H1 (cell line): ENCODE measurements at regions not wholly inside any gene's neighbourhood (a gene's known extent, or its start where the extent isn't known, plus 50 kb on each side); places are given as distances from the start of the nearest gene placed in this dataset.

Source experiments
- CTCF ChIA-PET: fragments of 300-600 bp; sonication (Branson Sonifier 250); formaldehyde crosslinking; loops from one replicate; lab custom pipeline; 2021; ENCODE audit not compliant: partially characterized antibody; lab: Charles Lee
- POLR2A ChIA-PET: fragments of 300-600 bp; sonication (Branson Sonifier 250); formaldehyde crosslinking; loops from one replicate; lab custom pipeline; 2021; ENCODE audit warnings: inconsistent platforms; ENCODE audit not compliant: partially characterized antibody; lab: Charles Lee
- DNase-seq, 2 experiments: peaks; one replicate each; pipeline versions ENCODE4 v3.0.0 to v3.0.0-alpha.2; 2010 to 2022; ENCODE audit warnings: low spot score in 2 of 2, low read depth in 1 of 2, mixed read lengths in 1 of 2
- FAIRE-seq: peaks from 2 replicates; lab custom pipeline; 2011; peaks lifted over from hg19 to GRCh38; lab: Jason Lieb, UNC
- H2AFZ ChIP-seq: 2 replicates; pipeline ENCODE4 v1.8.1; 2012; ENCODE audit warnings: low read length, inconsistent platforms
- H2AK5ac ChIP-seq: 2 replicates; pipeline ENCODE4 v1.6.1; 2013; ENCODE audit warnings: low read depth, low read length
- H2BK120ac ChIP-seq: replicated peaks from 2 replicates; pipeline ENCODE3; 2013; ENCODE audit warnings: low read depth, low read length, inconsistent platforms
- H2BK12ac ChIP-seq: 2 replicates; pipeline ENCODE4 v1.6.1; 2013; ENCODE audit warnings: low read depth, low read length
- H2BK15ac ChIP-seq: 2 replicates; pipeline ENCODE4 v1.6.1; 2013; ENCODE audit warnings: low read length
- H2BK20ac ChIP-seq: 2 replicates; pipeline ENCODE4 v1.6.1; 2013; ENCODE audit warnings: low read length
- H2BK5ac ChIP-seq: 2 replicates; pipeline ENCODE4 v1.6.1; 2013; ENCODE audit warnings: low read depth, low read length
- H3K14ac ChIP-seq: 2 replicates; pipeline ENCODE4 v1.6.1; 2013; ENCODE audit warnings: inconsistent platforms; ENCODE audit not compliant: insufficient read length
- H3K18ac ChIP-seq: 2 replicates; pipeline ENCODE4 v1.6.1; 2013; ENCODE audit warnings: low read length; ENCODE audit errors: extremely low read depth
- H3K23ac ChIP-seq: 2 replicates; pipeline ENCODE4 v1.6.1; 2013; ENCODE audit warnings: inconsistent platforms; ENCODE audit not compliant: insufficient read length
- H3K23me2 ChIP-seq: 2 replicates; pipeline ENCODE4 v1.6.1; 2013; ENCODE audit warnings: low read depth, low read length
- H3K27ac ChIP-seq: 2 replicates; pipeline ENCODE4 v1.6.1; 2011; ENCODE audit warnings: low read depth, low read length, inconsistent platforms
- H3K27me3 ChIP-seq, 4 experiments: replicated peaks in 1 of 4; 1 replicate in 1 of 4; 2 replicates in 3 of 4; pipeline versions ENCODE4 v1.6.1 to v1.8.1; 2011 to 2013; ENCODE audit warnings: low read length in 3 of 4, mild to moderate bottlenecking in 3 of 4, inconsistent platforms in 2 of 4, mixed read lengths in 2 of 4, moderate library complexity in 1 of 4; ENCODE audit not compliant: control insufficient read depth in 3 of 4, insufficient read depth in 3 of 4; ENCODE audit errors: extremely low read depth in 1 of 4
- H3K36me3 ChIP-seq, 4 experiments: 2 replicates each; pipeline versions ENCODE4 v1.6.1 to v1.8.1; 2011 to 2013; ENCODE audit warnings: mild to moderate bottlenecking in 4 of 4, low read length in 3 of 4, moderate library complexity in 2 of 4, control low read depth in 1 of 4, inconsistent platforms in 1 of 4; ENCODE audit not compliant: insufficient read depth in 4 of 4, control insufficient read depth in 2 of 4
- H3K4ac ChIP-seq: replicated peaks from 2 replicates; pipeline ENCODE3; 2013; ENCODE audit warnings: low read length, low read depth, mixed read lengths, inconsistent platforms; ENCODE audit not compliant: insufficient read length
- H3K4me1 ChIP-seq, 4 experiments: replicated peaks in 1 of 4; 1 replicate in 1 of 4; 2 replicates in 3 of 4; pipeline versions ENCODE4 v1.6.1 to v1.8.1; 2011 to 2013; ENCODE audit warnings: low read length in 3 of 4, inconsistent platforms in 2 of 4, mixed read lengths in 1 of 4; ENCODE audit not compliant: insufficient read depth in 4 of 4, control insufficient read depth in 3 of 4
- H3K4me2 ChIP-seq, 2 experiments: 2 replicates each; pipeline versions ENCODE4 v1.6.1 to v1.8.1; 2011 to 2013; ENCODE audit warnings: low read depth in 2 of 2, low read length in 2 of 2, control low read depth in 1 of 2, inconsistent platforms in 1 of 2, mild to moderate bottlenecking in 1 of 2; ENCODE audit not compliant: insufficient read depth in 1 of 2
- H3K4me3 ChIP-seq, 4 experiments: fragments of 200-600, 300-600 bp in 1 of 4; sonication (generic), shearing (Covaris generic), sonication (Bioruptor Twin) in 1 of 4; 2 replicates each; pipeline versions ENCODE4 v1.5.1 to v1.8.1; 2011 to 2016; ENCODE audit warnings: low read length in 4 of 4, low read depth in 3 of 4, control low read depth in 2 of 4, inconsistent platforms in 2 of 4, mild to moderate bottlenecking in 2 of 4, mixed read lengths in 1 of 4, moderate library complexity in 1 of 4; ENCODE audit not compliant: insufficient read depth in 2 of 4; ENCODE audit errors: extremely low read depth in 1 of 4
- H3K56ac ChIP-seq: replicated peaks from 2 replicates; pipeline ENCODE3; 2013; ENCODE audit warnings: low read depth, mild to moderate bottlenecking, mixed read lengths, low read length, inconsistent platforms; ENCODE audit not compliant: insufficient read length
- H3K79me1 ChIP-seq: 2 replicates; pipeline ENCODE4 v1.6.1; 2013; ENCODE audit warnings: low read depth, low read length, control low read depth
- H3K79me2 ChIP-seq, 2 experiments: 2 replicates each; pipeline versions ENCODE4 v1.6.1 to v1.8.1; 2012 to 2013; ENCODE audit warnings: low read length in 2 of 2, mild to moderate bottlenecking in 2 of 2, inconsistent platforms in 1 of 2; ENCODE audit not compliant: insufficient read depth in 2 of 2, control insufficient read depth in 1 of 2
- H3K9ac ChIP-seq, 4 experiments: replicated peaks in 1 of 4; 1 replicate in 1 of 4; 2 replicates in 3 of 4; pipeline versions ENCODE4 v1.6.1 to v1.8.1; 2011 to 2013; ENCODE audit warnings: low read depth in 3 of 4, low read length in 3 of 4, control low read depth in 2 of 4, mild to moderate bottlenecking in 2 of 4, moderate library complexity in 2 of 4, inconsistent platforms in 1 of 4; ENCODE audit errors: extremely low read depth in 1 of 4
- H3K9me3 ChIP-seq, 2 experiments: 2 replicates each; pipeline versions ENCODE4 v1.6.1 to v1.8.1; 2012 to 2013; ENCODE audit warnings: mild to moderate bottlenecking in 2 of 2, moderate library complexity in 2 of 2, control low read depth in 1 of 2, inconsistent platforms in 1 of 2, low read depth in 1 of 2, low read length in 1 of 2, mixed read lengths in 1 of 2; ENCODE audit not compliant: insufficient read depth in 2 of 2
- H4K20me1 ChIP-seq, 2 experiments: replicated peaks in 1 of 2; 2 replicates each; pipeline versions ENCODE3 to v1.8.1; 2011 to 2013; ENCODE audit warnings: inconsistent platforms in 2 of 2, low read length in 2 of 2, mild to moderate bottlenecking in 1 of 2; ENCODE audit not compliant: insufficient read depth in 2 of 2, control insufficient read depth in 1 of 2
- H4K5ac ChIP-seq: 2 replicates; pipeline ENCODE4 v1.6.1; 2013; ENCODE audit warnings: low read length, low read depth, mixed read lengths, inconsistent platforms; ENCODE audit not compliant: insufficient read length
- H4K8ac ChIP-seq: 2 replicates; pipeline ENCODE4 v1.8.0; 2013; ENCODE audit warnings: mild to moderate bottlenecking, moderate library complexity, low read length, inconsistent platforms; ENCODE audit not compliant: insufficient read depth; ENCODE audit errors: extremely low read depth
- H4K91ac ChIP-seq: replicated peaks from 2 replicates; pipeline ENCODE3; 2013; ENCODE audit warnings: low read length, mixed read lengths, inconsistent platforms; ENCODE audit not compliant: insufficient read length
- ASH2L ChIP-seq: fragments of 200-600, 300-600 bp; sonication (generic); IDR thresholded peaks from one replicate; pipeline ENCODE4 v1.7.1; 2017; ENCODE audit warnings: low read length
- CHD2 ChIP-seq: IDR thresholded peaks from 2 replicates; pipeline ENCODE4 v1.6.1; 2012; ENCODE audit warnings: low read length, improper control_type of control experiment
- KDM4A ChIP-seq: IDR thresholded peaks from one replicate; pipeline ENCODE4 v1.7.1; 2012; ENCODE audit warnings: low read depth, mild to moderate bottlenecking, moderate library complexity, low read length, inconsistent platforms; ENCODE audit not compliant: severe bottlenecking
- MAFK ChIP-seq: IDR thresholded peaks from 2 replicates; pipeline ENCODE4 v1.6.1; 2012; ENCODE audit warnings: low read depth, mild to moderate bottlenecking, improper control_type of control experiment, low read length
- POU5F1 ChIP-seq: IDR thresholded peaks from 2 replicates; pipeline ENCODE4 v1.6.1; 2011; ENCODE audit warnings: low read depth, mild to moderate bottlenecking, low read length, moderate library complexity
- RNF2 ChIP-seq: fragments of 200-900, 300-1000 bp; sonication (generic); IDR thresholded peaks from 2 replicates; pipeline ENCODE4 v1.7.1; 2016; ENCODE audit warnings: borderline replicate concordance, low read depth, mild to moderate bottlenecking, antibody characterized with exemption, low read length; ENCODE audit not compliant: poor library complexity, severe bottlenecking; ENCODE audit errors: missing control alignments
- SIRT6 ChIP-seq: IDR thresholded peaks from one replicate; pipeline ENCODE4 v1.7.1; 2012; ENCODE audit warnings: low read length, inconsistent platforms
- WGBS, 2 experiments: shearing (Covaris generic) in 1 of 2; methylation state at CpG; one replicate each; pipeline versions ENCODE4 v1.1.6 to v1.1.7; 2013 to 2015; ENCODE audit warnings: low lambda C conversion rate in 2 of 2, mixed read lengths in 2 of 2, inconsistent platforms in 1 of 2, low coverage in 1 of 2, missing lambda C conversion rate in 1 of 2; ENCODE audit not compliant: insufficient replicate concordance in 2 of 2, insufficient coverage in 1 of 2, insufficient read length in 1 of 2; ENCODE audit errors: extremely low coverage in 1 of 2, missing lambda C conversion rate in 1 of 2; 5-methylcytosine and 5-hydroxymethylcytosine counted together
- TF ChIP-seq, protein P1 (sequence below): IDR thresholded peaks from 2 replicates; pipeline ENCODE4 v1.6.1; 2011; ENCODE audit warnings: low read depth, mild to moderate bottlenecking, low read length; ENCODE audit not compliant: insufficient read depth

- H3K4me2 ChIP-seq = no peak overlapping the region
- POLR2A ChIA-PET = no interaction called here
- no peaks in the 10 kb centered on the region for H4K20me1 ChIP-seq
- H3K36me3 ChIP-seq = no peaks in the 10 kb centered on the region
- no peak for TF ChIP-seq CHD2
- TF ChIP-seq POU5F1 = no peak
- TF ChIP-seq RNF2 = no peak
- TF ChIP-seq, protein P1, sequence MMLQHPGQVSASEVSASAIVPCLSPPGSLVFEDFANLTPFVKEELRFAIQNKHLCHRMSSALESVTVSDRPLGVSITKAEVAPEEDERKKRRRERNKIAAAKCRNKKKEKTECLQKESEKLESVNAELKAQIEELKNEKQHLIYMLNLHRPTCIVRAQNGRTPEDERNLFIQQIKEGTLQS = no peak
- no peak for TF ChIP-seq MAFK
- no peak for TF ChIP-seq SIRT6
- TF ChIP-seq KDM4A = no peak
- TF ChIP-seq ASH2L = no peak
- no peak overlapping the region for H2BK20ac ChIP-seq
- no peaks in the 10 kb centered on the region for H3K27me3 ChIP-seq
- no peak overlapping the region for H3K14ac ChIP-seq
- no peak overlapping the region for H3K56ac ChIP-seq
- no peak overlapping the region for H2AK5ac ChIP-seq
- WGBS, 2 experiments = 47% methylated on average over 1 of the region's 1 CpG; no CpG with 5 or more reads in 1 of the 2 experiments
- no peak overlapping the region for H2BK12ac ChIP-seq
- H2BK5ac ChIP-seq = no peak overlapping the region
- no peak overlapping the region for H3K27ac ChIP-seq
- no peak overlapping the region for H3K4ac ChIP-seq
- H3K9me3 ChIP-seq = no peaks in the 10 kb centered on the region
- H3K4me3 ChIP-seq = no peak overlapping the region
- no peak overlapping the region for H2BK120ac ChIP-seq
- no peak overlapping the region for H4K5ac ChIP-seq
- H3K79me1 ChIP-seq = no peaks in the 10 kb centered on the region
- no peak overlapping the region for H4K8ac ChIP-seq
- H3K4me1 ChIP-seq = peaks cover 0 to 6% (median 0%) of the 10 kb centered on the region in 4 experiments; a peak in 1 of 7 replicates
- H2AFZ ChIP-seq = no peak overlapping the region
- no peak overlapping the region for H3K18ac ChIP-seq
- CTCF ChIA-PET = no interaction called here
- no peaks in the 10 kb centered on the region for H3K23me2 ChIP-seq
- no peak overlapping the region for H2BK15ac ChIP-seq
- H3K23ac ChIP-seq = no peak overlapping the region
- H3K79me2 ChIP-seq = no peaks in the 10 kb centered on the region
- FAIRE-seq = no peak
- no peak for DNase-seq
- no peak overlapping the region for H3K9ac ChIP-seq
- no peak overlapping the region for H4K91ac ChIP-seq
Observed at GRCh38 chr2:51409920-51410319, 378.0 kb upstream of the NRXN1 start.
